Panc1 (cell line): ENCODE measurements at regions not wholly inside any gene's neighbourhood (a gene's known extent, or its start where the extent isn't known, plus 50 kb on each side); places are given as distances from the start of the nearest gene placed in this dataset.

Experiments used
- POLR2AphosphoS5 ChIP-seq: IDR thresholded peaks from 2 replicates; pipeline ENCODE4 v1.6.1; 2012; ENCODE audit warnings: mild to moderate bottlenecking, low read depth, low read length, moderate library complexity
- TCF7L2 ChIP-seq: IDR thresholded peaks from 2 replicates; pipeline ENCODE4 v1.6.1; 2011; ENCODE audit warnings: mild to moderate bottlenecking, low read depth, low read length, inconsistent platforms
- TF ChIP-seq, protein P1 (sequence below): fragments of 450-650 bp; IDR thresholded peaks from 2 replicates; pipeline ENCODE4 v1.5.1; 2017; ENCODE audit warnings: mild to moderate bottlenecking

DNA sequence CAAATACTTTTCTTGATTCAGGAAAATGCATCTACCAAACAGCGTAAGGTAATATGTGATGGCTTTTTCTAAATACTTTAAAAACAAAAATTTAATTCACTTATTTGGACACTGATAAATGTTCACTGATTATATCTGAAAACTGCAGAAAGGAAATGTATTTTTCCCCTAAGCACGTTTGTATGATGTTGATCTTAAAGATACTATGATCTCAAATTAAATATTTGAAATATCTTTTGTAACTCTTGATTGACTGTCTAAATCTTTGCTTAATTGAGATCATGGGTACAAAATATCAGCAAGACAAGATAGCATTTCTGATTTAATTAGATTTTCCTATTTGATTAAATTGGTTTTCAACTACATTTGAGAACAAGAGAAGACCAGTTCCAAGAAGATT lies 281.0 kb upstream of the UGT8 start:
- TF ChIP-seq, protein P1, sequence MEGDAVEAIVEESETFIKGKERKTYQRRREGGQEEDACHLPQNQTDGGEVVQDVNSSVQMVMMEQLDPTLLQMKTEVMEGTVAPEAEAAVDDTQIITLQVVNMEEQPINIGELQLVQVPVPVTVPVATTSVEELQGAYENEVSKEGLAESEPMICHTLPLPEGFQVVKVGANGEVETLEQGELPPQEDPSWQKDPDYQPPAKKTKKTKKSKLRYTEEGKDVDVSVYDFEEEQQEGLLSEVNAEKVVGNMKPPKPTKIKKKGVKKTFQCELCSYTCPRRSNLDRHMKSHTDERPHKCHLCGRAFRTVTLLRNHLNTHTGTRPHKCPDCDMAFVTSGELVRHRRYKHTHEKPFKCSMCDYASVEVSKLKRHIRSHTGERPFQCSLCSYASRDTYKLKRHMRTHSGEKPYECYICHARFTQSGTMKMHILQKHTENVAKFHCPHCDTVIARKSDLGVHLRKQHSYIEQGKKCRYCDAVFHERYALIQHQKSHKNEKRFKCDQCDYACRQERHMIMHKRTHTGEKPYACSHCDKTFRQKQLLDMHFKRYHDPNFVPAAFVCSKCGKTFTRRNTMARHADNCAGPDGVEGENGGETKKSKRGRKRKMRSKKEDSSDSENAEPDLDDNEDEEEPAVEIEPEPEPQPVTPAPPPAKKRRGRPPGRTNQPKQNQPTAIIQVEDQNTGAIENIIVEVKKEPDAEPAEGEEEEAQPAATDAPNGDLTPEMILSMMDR: no peak
- no peak for TF ChIP-seq POLR2AphosphoS5
- no peak for TF ChIP-seq TCF7L2
